ENCODE measurements at regions not wholly inside any gene's neighbourhood (a gene's known extent, or its start where the extent isn't known, plus 50 kb on each side); places are given as distances from the start of the nearest gene placed in this dataset.

DNA sequence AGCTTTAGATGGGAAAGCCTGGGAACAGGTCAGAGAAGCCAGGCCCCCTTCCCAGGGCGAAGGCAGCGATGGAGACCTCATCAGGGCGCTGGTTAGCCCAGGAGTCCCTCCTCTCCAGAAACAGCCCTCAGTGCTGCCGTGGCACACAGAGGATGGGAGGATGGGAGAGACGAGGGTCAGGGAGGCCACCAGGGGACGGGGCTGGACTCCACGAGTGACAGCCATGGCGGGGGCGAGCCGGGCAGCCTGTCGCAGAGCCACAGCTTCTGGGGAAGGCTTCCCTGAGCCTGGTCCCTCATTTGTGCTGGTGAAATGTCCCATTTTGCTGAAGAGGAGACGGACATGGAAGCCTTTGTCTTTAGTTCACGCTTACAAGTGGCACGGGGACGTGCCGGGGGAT, 1390.5 kb downstream of the TBC1D22A start:
- Histone ChIP-seq H3K4me1 (ENCODE audit: control insufficient read depth in 1 of 2, insufficient read depth in 2 of 2, low read length in 2 of 2) (no peaks in the 10 kb centered on the region), H3K36me3 (ENCODE audit: control insufficient read depth in 1 of 2, insufficient read depth in 2 of 2, low read length in 2 of 2) (no peaks in the 10 kb centered on the region), H3K27ac (ENCODE audit: low read depth, low read length) (no peak overlapping the region), H3K9me2 (ENCODE audit: insufficient read depth) (no peaks in the 10 kb centered on the region), H3K9me3 (ENCODE audit: control insufficient read depth in 1 of 2, insufficient read depth in 1 of 2, low read depth in 1 of 2, low read length in 2 of 2) (no peaks in the 10 kb centered on the region; a peak in 1 of 4 replicates), H3K27me3 (ENCODE audit: insufficient read depth, low read length) (0 out of 2 replicates have a peak, but pooled peaks cover 4% of the 10 kb centered on the region), H2AFZ (ENCODE audit: low read depth, low read length, poor library complexity, severe bottlenecking) (no peak overlapping the region), H3K4me2 (ENCODE audit: low read length) (no peak overlapping the region), H3K79me2 (ENCODE audit: insufficient read depth, low read length) (no peaks in the 10 kb centered on the region), H4K20me1 (ENCODE audit: insufficient read depth) (no peaks in the 10 kb centered on the region), H3K4me3 (replicated peaks in 1 of 2; ENCODE audit: low read depth in 1 of 2, low read length in 2 of 2) (no peak overlapping the region), H3K9ac (ENCODE audit: low read length) (no peak overlapping the region)
- intact Hi-C loops (cut with micrococcal nuclease) = no loop called here
- RAD21 ChIA-PET (ENCODE audit: low non-redundant PET in 1 of 2, low total read pairs in 2 of 2, uncharacterized antibody in 2 of 2, unreplicated experiment in 2 of 2) = no interaction called here
- no TSS peak for BruUV-seq (replicated peaks)
- CTCF ChIA-PET = no interaction called here
- POLR2A ChIA-PET = no interaction called here
- no peak for DNase-seq (ENCODE audit: low read depth, low spot score)
- no peak for ATAC-seq
- TF ChIP-seq, protein P1, sequence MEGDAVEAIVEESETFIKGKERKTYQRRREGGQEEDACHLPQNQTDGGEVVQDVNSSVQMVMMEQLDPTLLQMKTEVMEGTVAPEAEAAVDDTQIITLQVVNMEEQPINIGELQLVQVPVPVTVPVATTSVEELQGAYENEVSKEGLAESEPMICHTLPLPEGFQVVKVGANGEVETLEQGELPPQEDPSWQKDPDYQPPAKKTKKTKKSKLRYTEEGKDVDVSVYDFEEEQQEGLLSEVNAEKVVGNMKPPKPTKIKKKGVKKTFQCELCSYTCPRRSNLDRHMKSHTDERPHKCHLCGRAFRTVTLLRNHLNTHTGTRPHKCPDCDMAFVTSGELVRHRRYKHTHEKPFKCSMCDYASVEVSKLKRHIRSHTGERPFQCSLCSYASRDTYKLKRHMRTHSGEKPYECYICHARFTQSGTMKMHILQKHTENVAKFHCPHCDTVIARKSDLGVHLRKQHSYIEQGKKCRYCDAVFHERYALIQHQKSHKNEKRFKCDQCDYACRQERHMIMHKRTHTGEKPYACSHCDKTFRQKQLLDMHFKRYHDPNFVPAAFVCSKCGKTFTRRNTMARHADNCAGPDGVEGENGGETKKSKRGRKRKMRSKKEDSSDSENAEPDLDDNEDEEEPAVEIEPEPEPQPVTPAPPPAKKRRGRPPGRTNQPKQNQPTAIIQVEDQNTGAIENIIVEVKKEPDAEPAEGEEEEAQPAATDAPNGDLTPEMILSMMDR (IDR thresholded peaks at IDR 0.05 in 2 of 3, conservative IDR thresholded peaks at IDR 0.05 in 1 of 3; ENCODE audit: borderline replicate concordance in 1 of 3, insufficient read depth in 1 of 3, low read depth in 2 of 3, low read length in 2 of 3) = no peak
- TF ChIP-seq EZH2phosphoT487 (IDR thresholded peaks at IDR 0.05; ENCODE audit: borderline replicate concordance) (no peak), SRF (IDR thresholded peaks at IDR 0.05; ENCODE audit: low read depth) (no peak), SP1 (IDR thresholded peaks at IDR 0.05; ENCODE audit: low read depth) (no peak), YY1 (IDR thresholded peaks at IDR 0.05; ENCODE audit: extremely low read depth, insufficient replicate concordance, low read depth, low read length) (no peak), CBX3 (IDR thresholded peaks at IDR 0.05; ENCODE audit: low read depth) (no peak), EGR1 (IDR thresholded peaks at IDR 0.05; ENCODE audit: low read depth) (no peak), EZH2 (IDR thresholded peaks at IDR 0.05) (no peak), POLR2A (IDR thresholded peaks at IDR 0.05; ENCODE audit: borderline replicate concordance, extremely low read depth, insufficient read depth, insufficient read length) (no peak), ZNF274 (IDR thresholded peaks at IDR 0.05; ENCODE audit: low read depth, low read length) (no peak), SIN3A (IDR thresholded peaks at IDR 0.05; ENCODE audit: low read depth) (no peak), RAD21 (IDR thresholded peaks at IDR 0.05; ENCODE audit: low read depth) (no peak), FOSL1 (IDR thresholded peaks at IDR 0.05; ENCODE audit: low read depth) (no peak), ZFX (IDR thresholded peaks at IDR 0.05) (no peak)
- TF ChIP-seq, protein P2, sequence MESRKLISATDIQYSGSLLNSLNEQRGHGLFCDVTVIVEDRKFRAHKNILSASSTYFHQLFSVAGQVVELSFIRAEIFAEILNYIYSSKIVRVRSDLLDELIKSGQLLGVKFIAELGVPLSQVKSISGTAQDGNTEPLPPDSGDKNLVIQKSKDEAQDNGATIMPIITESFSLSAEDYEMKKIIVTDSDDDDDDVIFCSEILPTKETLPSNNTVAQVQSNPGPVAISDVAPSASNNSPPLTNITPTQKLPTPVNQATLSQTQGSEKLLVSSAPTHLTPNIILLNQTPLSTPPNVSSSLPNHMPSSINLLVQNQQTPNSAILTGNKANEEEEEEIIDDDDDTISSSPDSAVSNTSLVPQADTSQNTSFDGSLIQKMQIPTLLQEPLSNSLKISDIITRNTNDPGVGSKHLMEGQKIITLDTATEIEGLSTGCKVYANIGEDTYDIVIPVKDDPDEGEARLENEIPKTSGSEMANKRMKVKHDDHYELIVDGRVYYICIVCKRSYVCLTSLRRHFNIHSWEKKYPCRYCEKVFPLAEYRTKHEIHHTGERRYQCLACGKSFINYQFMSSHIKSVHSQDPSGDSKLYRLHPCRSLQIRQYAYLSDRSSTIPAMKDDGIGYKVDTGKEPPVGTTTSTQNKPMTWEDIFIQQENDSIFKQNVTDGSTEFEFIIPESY (IDR thresholded peaks at IDR 0.05; ENCODE audit: extremely low read depth, insufficient replicate concordance, low read length) = no peak
- TF ChIP-seq, protein P3, sequence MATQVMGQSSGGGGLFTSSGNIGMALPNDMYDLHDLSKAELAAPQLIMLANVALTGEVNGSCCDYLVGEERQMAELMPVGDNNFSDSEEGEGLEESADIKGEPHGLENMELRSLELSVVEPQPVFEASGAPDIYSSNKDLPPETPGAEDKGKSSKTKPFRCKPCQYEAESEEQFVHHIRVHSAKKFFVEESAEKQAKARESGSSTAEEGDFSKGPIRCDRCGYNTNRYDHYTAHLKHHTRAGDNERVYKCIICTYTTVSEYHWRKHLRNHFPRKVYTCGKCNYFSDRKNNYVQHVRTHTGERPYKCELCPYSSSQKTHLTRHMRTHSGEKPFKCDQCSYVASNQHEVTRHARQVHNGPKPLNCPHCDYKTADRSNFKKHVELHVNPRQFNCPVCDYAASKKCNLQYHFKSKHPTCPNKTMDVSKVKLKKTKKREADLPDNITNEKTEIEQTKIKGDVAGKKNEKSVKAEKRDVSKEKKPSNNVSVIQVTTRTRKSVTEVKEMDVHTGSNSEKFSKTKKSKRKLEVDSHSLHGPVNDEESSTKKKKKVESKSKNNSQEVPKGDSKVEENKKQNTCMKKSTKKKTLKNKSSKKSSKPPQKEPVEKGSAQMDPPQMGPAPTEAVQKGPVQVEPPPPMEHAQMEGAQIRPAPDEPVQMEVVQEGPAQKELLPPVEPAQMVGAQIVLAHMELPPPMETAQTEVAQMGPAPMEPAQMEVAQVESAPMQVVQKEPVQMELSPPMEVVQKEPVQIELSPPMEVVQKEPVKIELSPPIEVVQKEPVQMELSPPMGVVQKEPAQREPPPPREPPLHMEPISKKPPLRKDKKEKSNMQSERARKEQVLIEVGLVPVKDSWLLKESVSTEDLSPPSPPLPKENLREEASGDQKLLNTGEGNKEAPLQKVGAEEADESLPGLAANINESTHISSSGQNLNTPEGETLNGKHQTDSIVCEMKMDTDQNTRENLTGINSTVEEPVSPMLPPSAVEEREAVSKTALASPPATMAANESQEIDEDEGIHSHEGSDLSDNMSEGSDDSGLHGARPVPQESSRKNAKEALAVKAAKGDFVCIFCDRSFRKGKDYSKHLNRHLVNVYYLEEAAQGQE (IDR thresholded peaks at IDR 0.05; ENCODE audit: low read depth) = no peak
- TF ChIP-seq, protein P4, sequence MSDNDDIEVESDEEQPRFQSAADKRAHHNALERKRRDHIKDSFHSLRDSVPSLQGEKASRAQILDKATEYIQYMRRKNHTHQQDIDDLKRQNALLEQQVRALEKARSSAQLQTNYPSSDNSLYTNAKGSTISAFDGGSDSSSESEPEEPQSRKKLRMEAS (IDR thresholded peaks at IDR 0.05) = no peak
- TF ChIP-seq, protein P5, sequence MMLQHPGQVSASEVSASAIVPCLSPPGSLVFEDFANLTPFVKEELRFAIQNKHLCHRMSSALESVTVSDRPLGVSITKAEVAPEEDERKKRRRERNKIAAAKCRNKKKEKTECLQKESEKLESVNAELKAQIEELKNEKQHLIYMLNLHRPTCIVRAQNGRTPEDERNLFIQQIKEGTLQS (IDR thresholded peaks at IDR 0.05) = no peak
